ENCODE measurements at regions not wholly inside any gene's neighbourhood (a gene's known extent, or its start where the extent isn't known, plus 50 kb on each side); places are given as distances from the start of the nearest gene placed in this dataset.

DNA sequence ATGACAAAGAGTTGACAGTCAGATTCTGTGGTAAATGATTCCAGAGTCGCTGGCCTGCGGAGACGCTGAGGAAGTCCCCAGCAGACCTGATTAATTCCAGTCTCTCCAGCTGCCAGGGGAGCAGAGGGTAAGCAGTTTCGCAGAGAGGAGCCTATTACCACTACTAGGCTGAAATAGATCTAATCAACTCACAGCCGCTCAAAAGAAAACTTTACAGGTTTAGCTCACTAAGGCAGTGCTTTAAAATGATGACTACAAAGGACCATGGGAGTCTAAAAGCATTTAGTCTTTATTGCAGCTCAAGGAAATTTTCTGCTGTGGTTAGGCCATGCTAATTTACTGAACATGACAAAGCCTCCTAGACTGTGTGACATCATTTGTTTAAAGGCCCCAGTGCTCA lies 445.6 kb upstream of the POU3F3 start:
- no peaks in the 10 kb centered on the region for H3K4me1 ChIP-seq (ENCODE audit: control insufficient read depth, insufficient read depth, low read length)
- H3K27ac ChIP-seq (ENCODE audit: low read depth, low read length), result no peak overlapping the region
- H3K9ac ChIP-seq (ENCODE audit: low read length), result no peak overlapping the region
- H3K36me3 ChIP-seq (ENCODE audit: control insufficient read depth, insufficient read depth, low read length), result no peaks in the 10 kb centered on the region
- H3K4me3 ChIP-seq (ENCODE audit: low read length), result no peak overlapping the region
- no peaks in the 10 kb centered on the region for H3K27me3 ChIP-seq (ENCODE audit: control insufficient read depth, insufficient read depth, low read length)

DNA sequence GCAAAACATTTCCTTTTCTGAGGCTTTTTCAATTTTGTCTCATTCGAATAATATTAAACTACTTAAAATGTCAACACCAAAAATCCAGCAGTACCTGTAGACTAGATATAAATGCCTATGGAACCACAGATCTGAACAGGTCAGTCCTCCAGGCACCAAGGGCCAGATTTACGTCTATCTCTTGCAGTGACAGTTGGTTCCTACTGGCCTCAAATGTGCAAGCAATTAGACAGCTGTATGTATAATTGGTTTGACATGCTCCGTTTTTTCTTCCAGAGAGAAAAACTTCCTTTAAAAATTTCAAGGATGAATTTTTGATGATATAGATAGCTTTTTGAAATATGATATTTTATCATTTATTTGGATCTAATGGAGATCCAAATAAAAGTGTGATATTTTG lies 443.8 kb upstream of the POU3F3 start:
- no peaks in the 10 kb centered on the region for H3K27me3 ChIP-seq (ENCODE audit: control insufficient read depth, insufficient read depth, low read length)
- H3K27ac ChIP-seq (ENCODE audit: low read depth, low read length), result no peak overlapping the region
- H3K4me3 ChIP-seq (ENCODE audit: low read length), result no peak overlapping the region
- no peaks in the 10 kb centered on the region for H3K36me3 ChIP-seq (ENCODE audit: control insufficient read depth, insufficient read depth, low read length)
- no peaks in the 10 kb centered on the region for H3K4me1 ChIP-seq (ENCODE audit: control insufficient read depth, insufficient read depth, low read length)
- H3K9ac ChIP-seq (ENCODE audit: low read length), result no peak overlapping the region

DNA sequence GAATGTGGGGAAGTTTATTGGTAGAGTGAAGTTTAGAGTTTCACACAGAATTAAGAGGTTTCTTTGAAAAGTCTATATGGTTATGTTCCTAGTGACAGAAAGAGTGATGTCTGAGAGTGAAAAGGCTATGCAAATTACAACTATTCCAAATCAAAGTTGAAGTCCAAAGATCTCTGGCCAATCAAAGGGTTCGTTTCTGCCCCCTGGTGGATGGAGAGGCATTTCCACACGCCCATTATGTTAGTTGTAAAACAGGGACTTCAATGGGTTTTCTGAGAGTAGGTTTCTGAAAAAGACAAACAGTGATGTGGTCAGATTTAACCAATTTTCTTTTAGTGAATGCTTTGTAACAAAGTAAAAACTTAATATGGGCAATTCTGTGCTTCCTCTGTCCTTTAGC lies 441.5 kb upstream of the POU3F3 start:
- no peak overlapping the region for H3K4me3 ChIP-seq (ENCODE audit: low read length)
- H3K27me3 ChIP-seq (ENCODE audit: control insufficient read depth, insufficient read depth, low read length), result no peaks in the 10 kb centered on the region
- no peak overlapping the region for H3K27ac ChIP-seq (ENCODE audit: low read depth, low read length)
- H3K4me1 ChIP-seq (ENCODE audit: control insufficient read depth, insufficient read depth, low read length), result no peaks in the 10 kb centered on the region
- H3K9ac ChIP-seq (ENCODE audit: low read length), result no peak overlapping the region
- no peaks in the 10 kb centered on the region for H3K36me3 ChIP-seq (ENCODE audit: control insufficient read depth, insufficient read depth, low read length)

DNA sequence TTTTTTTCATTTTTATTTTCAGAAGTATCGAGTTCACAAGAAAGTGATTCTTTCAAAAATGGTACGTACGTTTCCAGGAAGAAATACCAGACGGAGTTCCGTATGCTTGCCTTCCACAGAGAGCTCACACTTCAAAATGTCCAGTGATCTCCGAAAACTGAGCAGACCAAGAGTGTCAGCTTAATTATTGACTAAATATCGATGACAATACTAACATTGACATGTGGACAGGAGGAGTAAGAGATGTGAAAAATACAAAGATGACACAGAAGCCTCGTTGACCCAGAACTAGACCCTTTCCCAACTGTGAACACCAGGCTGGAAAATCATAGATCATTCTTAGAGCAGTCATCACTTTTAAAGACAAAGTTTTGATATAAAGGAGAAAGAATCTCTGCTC lies 440.0 kb upstream of the POU3F3 start:
- Histone ChIP-seq H3K9ac (ENCODE audit: low read length) (no peak overlapping the region), H3K36me3 (ENCODE audit: control insufficient read depth, insufficient read depth, low read length) (no peaks in the 10 kb centered on the region), H3K4me3 (ENCODE audit: low read length) (no peak overlapping the region), H3K4me1 (ENCODE audit: control insufficient read depth, insufficient read depth, low read length) (no peaks in the 10 kb centered on the region), H3K27ac (ENCODE audit: low read depth, low read length) (no peak overlapping the region), H3K27me3 (ENCODE audit: control insufficient read depth, insufficient read depth, low read length) (no peaks in the 10 kb centered on the region)

DNA sequence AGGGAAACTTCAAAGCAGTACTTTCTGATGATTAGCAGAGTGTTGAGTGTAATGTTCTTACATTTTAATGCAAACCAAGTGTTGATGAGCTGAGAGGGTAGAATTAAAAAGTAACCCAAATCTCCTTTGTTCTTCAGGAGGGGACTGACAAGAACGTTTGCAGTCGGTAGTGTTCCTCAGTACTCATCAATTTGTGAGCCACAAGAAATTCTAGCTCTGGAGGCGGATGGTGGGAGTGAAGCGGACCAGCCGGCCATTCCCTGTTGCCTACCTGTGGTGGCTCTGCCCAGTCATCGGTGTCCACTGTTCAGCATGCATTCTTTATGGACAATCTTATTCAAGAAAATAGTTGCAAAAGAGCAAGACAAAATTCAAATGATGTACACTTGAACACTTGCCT lies 438.6 kb upstream of the POU3F3 start:
- no peaks in the 10 kb centered on the region for H3K36me3 ChIP-seq (ENCODE audit: control insufficient read depth, insufficient read depth, low read length)
- no peak overlapping the region for H3K9ac ChIP-seq (ENCODE audit: low read length)
- no peaks in the 10 kb centered on the region for H3K4me1 ChIP-seq (ENCODE audit: control insufficient read depth, insufficient read depth, low read length)
- no peaks in the 10 kb centered on the region for H3K27me3 ChIP-seq (ENCODE audit: control insufficient read depth, insufficient read depth, low read length)
- no peak overlapping the region for H3K27ac ChIP-seq (ENCODE audit: low read depth, low read length)
- no peak overlapping the region for H3K4me3 ChIP-seq (ENCODE audit: low read length)

DNA sequence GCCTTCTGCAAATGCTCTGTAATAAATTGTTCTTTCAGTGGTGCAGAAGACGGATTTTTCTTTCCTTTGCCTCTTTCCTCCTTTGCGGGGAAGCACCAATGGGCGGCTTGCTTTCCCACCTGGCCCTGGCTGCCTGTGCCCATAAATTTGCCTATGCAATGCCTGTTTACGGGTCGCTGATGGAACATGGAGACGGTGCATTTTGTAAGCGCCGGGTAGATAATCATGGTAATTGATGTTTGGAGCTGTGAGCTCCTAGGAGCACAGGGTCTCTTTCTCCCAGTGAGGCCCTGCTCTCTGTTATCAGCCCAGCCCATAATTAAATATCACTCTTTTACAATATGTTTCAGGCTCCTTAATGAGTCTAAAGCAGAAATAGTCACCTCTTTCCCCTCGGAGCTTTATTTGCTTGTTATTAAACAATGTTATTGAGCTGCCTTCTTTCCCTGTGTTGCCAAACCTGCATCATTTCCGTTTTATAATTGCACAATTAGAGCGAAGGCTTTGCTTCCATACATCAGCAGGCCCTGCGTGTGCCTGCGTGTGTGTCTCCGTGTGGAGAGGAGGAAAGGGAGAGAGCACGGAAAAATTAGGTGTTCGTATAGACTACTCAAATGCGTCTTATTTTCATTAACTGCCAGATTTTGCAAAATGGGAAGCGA lies 437.4 kb upstream of the POU3F3 start:
- Histone ChIP-seq H3K27me3 (ENCODE audit: control insufficient read depth, insufficient read depth, low read length) (no peaks in the 10 kb centered on the region), H3K9ac (ENCODE audit: low read length) (no peak overlapping the region), H3K4me3 (ENCODE audit: low read length) (no peak overlapping the region), H3K4me1 (ENCODE audit: control insufficient read depth, insufficient read depth, low read length) (no peaks in the 10 kb centered on the region), H3K36me3 (ENCODE audit: control insufficient read depth, insufficient read depth, low read length) (no peaks in the 10 kb centered on the region), H3K27ac (ENCODE audit: low read depth, low read length) (no peak overlapping the region)

DNA sequence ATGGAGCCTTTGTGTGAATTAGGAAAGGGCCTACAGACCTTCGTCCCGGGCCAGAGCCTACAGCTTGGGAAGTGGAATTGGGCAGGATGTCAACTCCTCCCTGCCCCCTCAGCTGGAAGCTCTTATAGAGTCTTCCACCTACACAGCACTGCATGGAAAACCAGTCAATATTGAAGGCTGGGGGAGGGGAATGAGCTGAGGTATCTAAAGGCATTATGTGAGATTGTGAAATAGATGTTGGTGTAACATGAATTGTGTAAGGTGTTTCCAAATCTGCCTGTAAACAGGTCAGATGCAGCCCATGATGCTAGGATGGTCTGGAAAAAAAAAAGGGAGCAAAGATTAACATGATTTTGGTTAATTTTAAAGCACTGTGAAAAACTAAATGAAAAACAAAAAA lies 433.5 kb upstream of the POU3F3 start:
- H3K27me3 ChIP-seq (ENCODE audit: control insufficient read depth, insufficient read depth, low read length), result no peaks in the 10 kb centered on the region
- H3K4me1 ChIP-seq (ENCODE audit: control insufficient read depth, insufficient read depth, low read length), result no peaks in the 10 kb centered on the region
- H3K9ac ChIP-seq (ENCODE audit: low read length), result no peak overlapping the region
- H3K36me3 ChIP-seq (ENCODE audit: control insufficient read depth, insufficient read depth, low read length), result no peaks in the 10 kb centered on the region
- H3K27ac ChIP-seq (ENCODE audit: low read depth, low read length), result no peak overlapping the region
- no peak overlapping the region for H3K4me3 ChIP-seq (ENCODE audit: low read length)

DNA sequence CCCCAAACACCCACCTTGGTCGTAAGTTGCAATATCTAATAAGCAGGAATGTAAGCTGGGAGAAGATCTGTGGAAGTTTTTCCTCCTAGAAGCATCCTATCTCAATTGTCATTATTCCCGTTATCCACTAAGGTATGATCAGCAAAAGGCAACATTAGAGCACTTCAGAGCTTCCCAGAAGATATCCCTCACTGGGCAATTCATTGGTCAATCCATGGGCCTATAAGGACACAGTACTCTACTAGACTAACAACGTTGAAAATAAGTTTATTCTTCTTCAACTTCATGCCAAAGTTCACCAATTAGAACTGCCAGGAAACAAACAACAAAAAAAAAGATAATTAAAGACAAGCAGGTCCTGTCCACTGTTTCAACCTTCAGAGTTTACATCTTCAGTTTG lies 433.0 kb upstream of the POU3F3 start:
- no peaks in the 10 kb centered on the region for H3K36me3 ChIP-seq (ENCODE audit: control insufficient read depth, insufficient read depth, low read length)
- no peak overlapping the region for H3K27ac ChIP-seq (ENCODE audit: low read depth, low read length)
- no peaks in the 10 kb centered on the region for H3K4me1 ChIP-seq (ENCODE audit: control insufficient read depth, insufficient read depth, low read length)
- no peak overlapping the region for H3K9ac ChIP-seq (ENCODE audit: low read length)
- no peaks in the 10 kb centered on the region for H3K27me3 ChIP-seq (ENCODE audit: control insufficient read depth, insufficient read depth, low read length)
- H3K4me3 ChIP-seq (ENCODE audit: low read length), result no peak overlapping the region

DNA sequence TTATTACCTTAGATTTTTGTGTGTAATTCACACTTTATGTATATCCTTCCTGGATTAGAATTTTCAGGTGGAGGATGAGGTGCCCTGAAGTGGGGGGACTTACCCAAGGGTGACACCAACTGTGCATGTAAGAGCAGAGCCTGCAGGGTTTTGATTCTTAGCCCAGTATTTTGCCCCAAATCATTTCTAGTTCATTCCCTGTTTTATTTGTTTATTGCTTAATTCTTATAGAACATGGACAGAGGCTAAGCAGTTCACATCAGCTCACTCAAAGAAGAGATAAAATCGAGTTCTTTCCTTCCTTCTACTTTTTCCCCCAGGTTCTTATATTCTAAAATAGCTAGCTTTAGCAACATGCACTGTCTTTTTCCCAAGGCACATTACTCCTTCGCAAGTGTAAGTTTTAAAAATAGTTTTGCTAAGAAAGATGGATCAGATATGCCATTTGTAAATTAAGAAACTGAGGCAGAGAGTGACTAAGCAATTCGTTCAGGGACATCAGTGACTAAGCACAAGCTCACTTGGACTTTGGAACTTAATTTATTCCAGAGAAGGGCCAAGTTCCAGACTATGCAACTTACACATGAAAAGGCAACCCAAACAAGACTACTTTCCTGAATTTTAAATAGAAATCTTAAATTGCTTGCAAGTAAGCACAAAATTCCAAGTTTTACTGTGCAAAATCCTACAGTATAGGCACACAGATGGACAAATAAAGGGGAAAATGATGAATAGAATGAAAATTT lies 427.9 kb upstream of the POU3F3 start:
- H3K27me3 ChIP-seq (ENCODE audit: control insufficient read depth, insufficient read depth, low read length), result no peaks in the 10 kb centered on the region

DNA sequence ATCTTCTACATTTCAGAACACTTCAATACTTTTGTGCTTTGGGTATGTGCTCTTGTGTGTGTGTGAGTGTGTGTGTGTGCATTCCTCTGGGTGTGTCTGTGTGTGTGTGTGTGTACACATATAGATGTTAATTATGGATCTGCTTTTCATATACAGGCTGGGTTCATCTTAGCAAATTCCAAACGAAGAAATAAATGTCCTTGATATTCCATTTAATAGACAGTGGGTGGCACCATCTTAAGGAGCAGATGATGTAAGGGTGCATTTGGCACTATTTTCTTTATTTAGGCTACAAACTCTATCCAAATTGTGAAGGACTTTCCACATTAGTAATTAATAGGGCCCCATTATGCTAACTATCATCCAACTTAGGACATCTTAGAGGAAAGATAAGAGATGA lies 425.8 kb upstream of the POU3F3 start:
- Histone ChIP-seq H3K9ac (ENCODE audit: low read length) (no peak overlapping the region), H3K4me1 (ENCODE audit: control insufficient read depth, insufficient read depth, low read length) (no peaks in the 10 kb centered on the region), H3K27me3 (ENCODE audit: control insufficient read depth, insufficient read depth, low read length) (no peaks in the 10 kb centered on the region), H3K4me3 (ENCODE audit: low read length) (no peak overlapping the region), H3K27ac (ENCODE audit: low read depth, low read length) (no peak overlapping the region), H3K36me3 (ENCODE audit: control insufficient read depth, insufficient read depth, low read length) (no peaks in the 10 kb centered on the region)

More for the DNA sequence above, 427.9 kb upstream of the POU3F3 start:
- Histone ChIP-seq H3K9ac (ENCODE audit: low read length) (no peak overlapping the region), H3K4me1 (ENCODE audit: control insufficient read depth, insufficient read depth, low read length) (no peaks in the 10 kb centered on the region), H3K36me3 (ENCODE audit: control insufficient read depth, insufficient read depth, low read length) (no peaks in the 10 kb centered on the region), H3K4me3 (ENCODE audit: low read length) (no peak overlapping the region), H3K27ac (ENCODE audit: low read depth, low read length) (no peak overlapping the region)

DNA sequence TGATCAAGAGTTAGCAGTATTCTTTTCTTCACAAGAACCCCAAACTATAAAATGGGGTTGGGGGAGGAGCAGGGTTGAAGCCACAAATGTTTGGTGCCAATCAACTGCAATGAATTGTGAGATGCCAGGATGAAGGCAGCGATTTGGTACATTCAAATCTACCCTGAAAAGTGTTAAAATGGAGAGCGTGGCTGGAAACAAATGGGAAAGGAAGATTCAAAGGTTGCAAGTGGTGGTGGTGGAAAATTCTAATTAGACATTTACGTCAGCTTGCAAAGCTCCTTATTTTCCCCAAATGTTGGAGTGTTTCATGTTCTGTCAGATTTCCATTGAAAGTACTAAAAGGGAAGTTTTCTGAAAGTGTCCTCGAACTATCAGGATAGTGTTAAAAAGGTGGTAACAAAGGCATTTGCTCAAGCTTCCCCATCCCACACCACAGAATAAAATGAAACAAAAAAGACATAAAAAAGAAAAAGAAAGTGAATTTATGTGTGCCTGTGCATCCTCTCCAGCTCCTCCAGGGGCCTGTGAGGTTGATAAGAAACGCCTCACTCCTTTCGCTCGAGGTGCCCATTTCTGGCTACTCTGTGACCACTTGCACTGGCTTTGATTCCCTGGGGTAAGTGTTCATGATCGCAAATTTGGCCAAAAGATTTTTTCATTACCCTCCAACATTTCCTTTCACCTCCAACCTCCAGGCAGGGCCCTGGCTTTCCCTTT lies 424.1 kb upstream of the POU3F3 start:
- Histone ChIP-seq H3K27me3 (ENCODE audit: control insufficient read depth, insufficient read depth, low read length) (no peaks in the 10 kb centered on the region), H3K9ac (ENCODE audit: low read length) (no peak overlapping the region), H3K4me3 (ENCODE audit: low read length) (no peak overlapping the region), H3K27ac (ENCODE audit: low read depth, low read length) (no peak overlapping the region), H3K36me3 (ENCODE audit: control insufficient read depth, insufficient read depth, low read length) (no peaks in the 10 kb centered on the region), H3K4me1 (ENCODE audit: control insufficient read depth, insufficient read depth, low read length) (no peaks in the 10 kb centered on the region)

DNA sequence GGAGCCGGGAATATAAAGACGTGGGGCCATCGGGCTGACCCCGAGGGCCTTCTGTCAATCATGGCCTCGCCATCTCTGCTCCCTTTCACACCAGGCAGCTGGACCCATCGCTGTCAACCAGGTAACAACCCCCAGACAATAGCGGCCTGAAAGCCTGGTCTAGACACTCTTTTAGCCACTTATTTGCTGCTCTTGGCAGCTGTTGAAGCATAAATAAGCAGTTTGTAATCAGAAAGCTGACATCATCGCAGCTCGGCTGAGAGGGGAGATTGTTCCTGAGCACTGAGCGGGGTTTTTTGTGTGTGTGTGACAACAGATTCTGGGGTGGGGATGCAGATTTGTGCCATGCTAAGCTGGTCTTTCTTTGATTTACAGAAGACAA lies 423.6 kb upstream of the POU3F3 start:
- no peak overlapping the region for H3K27ac ChIP-seq (ENCODE audit: low read depth, low read length)

More for the DNA sequence above, 423.6 kb upstream of the POU3F3 start:
- Histone ChIP-seq H3K9ac (ENCODE audit: low read length) (no peak overlapping the region), H3K27me3 (ENCODE audit: control insufficient read depth, insufficient read depth, low read length) (no peaks in the 10 kb centered on the region), H3K4me3 (ENCODE audit: low read length) (no peak overlapping the region), H3K4me1 (ENCODE audit: control insufficient read depth, insufficient read depth, low read length) (no peaks in the 10 kb centered on the region), H3K36me3 (ENCODE audit: control insufficient read depth, insufficient read depth, low read length) (no peaks in the 10 kb centered on the region)
